ENCODE measurements at regions not wholly inside any gene's neighbourhood (a gene's known extent, or its start where the extent isn't known, plus 50 kb on each side); places are given as distances from the start of the nearest gene placed in this dataset.

DNA sequence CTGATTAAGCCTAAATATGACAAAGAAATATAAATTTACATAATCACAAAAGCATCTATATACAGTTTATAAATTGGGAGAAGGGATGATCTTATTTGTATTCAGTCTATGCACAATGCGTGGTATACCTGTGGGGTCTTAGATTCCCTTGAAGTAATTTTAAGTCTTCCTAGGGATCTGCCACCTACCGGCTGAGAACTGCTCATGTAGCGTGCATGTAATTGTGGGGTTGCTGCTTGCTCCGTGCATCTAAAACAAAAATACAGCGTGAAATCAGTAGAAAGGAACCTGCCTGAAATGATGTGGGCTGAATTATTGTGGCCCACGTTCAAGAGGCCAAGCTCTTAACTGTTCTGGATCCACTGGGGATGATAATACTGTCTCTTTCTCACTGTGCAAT lies 187.3 kb downstream of the MBOAT1 start:
- TF ChIP-seq, protein P1, sequence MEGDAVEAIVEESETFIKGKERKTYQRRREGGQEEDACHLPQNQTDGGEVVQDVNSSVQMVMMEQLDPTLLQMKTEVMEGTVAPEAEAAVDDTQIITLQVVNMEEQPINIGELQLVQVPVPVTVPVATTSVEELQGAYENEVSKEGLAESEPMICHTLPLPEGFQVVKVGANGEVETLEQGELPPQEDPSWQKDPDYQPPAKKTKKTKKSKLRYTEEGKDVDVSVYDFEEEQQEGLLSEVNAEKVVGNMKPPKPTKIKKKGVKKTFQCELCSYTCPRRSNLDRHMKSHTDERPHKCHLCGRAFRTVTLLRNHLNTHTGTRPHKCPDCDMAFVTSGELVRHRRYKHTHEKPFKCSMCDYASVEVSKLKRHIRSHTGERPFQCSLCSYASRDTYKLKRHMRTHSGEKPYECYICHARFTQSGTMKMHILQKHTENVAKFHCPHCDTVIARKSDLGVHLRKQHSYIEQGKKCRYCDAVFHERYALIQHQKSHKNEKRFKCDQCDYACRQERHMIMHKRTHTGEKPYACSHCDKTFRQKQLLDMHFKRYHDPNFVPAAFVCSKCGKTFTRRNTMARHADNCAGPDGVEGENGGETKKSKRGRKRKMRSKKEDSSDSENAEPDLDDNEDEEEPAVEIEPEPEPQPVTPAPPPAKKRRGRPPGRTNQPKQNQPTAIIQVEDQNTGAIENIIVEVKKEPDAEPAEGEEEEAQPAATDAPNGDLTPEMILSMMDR (IDR thresholded peaks at IDR 0.05) = no peak
- TF ChIP-seq, protein P2, sequence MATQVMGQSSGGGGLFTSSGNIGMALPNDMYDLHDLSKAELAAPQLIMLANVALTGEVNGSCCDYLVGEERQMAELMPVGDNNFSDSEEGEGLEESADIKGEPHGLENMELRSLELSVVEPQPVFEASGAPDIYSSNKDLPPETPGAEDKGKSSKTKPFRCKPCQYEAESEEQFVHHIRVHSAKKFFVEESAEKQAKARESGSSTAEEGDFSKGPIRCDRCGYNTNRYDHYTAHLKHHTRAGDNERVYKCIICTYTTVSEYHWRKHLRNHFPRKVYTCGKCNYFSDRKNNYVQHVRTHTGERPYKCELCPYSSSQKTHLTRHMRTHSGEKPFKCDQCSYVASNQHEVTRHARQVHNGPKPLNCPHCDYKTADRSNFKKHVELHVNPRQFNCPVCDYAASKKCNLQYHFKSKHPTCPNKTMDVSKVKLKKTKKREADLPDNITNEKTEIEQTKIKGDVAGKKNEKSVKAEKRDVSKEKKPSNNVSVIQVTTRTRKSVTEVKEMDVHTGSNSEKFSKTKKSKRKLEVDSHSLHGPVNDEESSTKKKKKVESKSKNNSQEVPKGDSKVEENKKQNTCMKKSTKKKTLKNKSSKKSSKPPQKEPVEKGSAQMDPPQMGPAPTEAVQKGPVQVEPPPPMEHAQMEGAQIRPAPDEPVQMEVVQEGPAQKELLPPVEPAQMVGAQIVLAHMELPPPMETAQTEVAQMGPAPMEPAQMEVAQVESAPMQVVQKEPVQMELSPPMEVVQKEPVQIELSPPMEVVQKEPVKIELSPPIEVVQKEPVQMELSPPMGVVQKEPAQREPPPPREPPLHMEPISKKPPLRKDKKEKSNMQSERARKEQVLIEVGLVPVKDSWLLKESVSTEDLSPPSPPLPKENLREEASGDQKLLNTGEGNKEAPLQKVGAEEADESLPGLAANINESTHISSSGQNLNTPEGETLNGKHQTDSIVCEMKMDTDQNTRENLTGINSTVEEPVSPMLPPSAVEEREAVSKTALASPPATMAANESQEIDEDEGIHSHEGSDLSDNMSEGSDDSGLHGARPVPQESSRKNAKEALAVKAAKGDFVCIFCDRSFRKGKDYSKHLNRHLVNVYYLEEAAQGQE (IDR thresholded peaks at IDR 0.05; ENCODE audit: insufficient read depth in 1 of 2, low read depth in 2 of 2, low read length in 1 of 2) = no peak
- TF ChIP-seq POLR2AphosphoS5 (IDR thresholded peaks at IDR 0.05; ENCODE audit: low read depth, low read length) (no peak), SIN3A (IDR thresholded peaks at IDR 0.05; ENCODE audit: borderline replicate concordance, insufficient read depth, low read depth, low read length) (no peak)

Data from Panc1 (cell line).